ENCODE measurements at regions not wholly inside any gene's neighbourhood (a gene's known extent, or its start where the extent isn't known, plus 50 kb on each side); places are given as distances from the start of the nearest gene placed in this dataset.

DNA sequence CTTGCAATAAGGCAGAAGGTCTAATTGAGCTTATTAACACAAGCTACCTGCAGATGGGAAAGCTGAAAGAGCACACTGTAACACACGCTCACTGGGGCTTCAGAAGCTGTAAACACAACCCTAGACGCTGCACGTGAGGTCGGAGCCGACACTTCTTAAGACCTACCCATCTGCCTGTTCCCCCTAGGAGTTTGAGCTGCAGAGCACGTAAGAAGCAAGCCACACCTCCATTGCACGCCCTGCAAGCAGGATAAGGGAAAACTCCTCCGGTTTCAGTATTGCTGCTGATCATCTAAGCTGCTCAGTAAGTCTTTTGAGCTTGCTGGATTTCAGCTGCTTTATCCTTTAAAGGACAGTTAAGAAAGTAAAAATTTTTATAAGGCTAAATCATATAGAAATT is 244.0 kb upstream of the ZWINT start:
- Histone ChIP-seq H3K79me2 (ENCODE audit: insufficient read depth, low read length) (no peaks in the 10 kb centered on the region), H2AFZ (ENCODE audit: low read length) (no peak overlapping the region), H3K9me3 (ENCODE audit: low read length) (no peaks in the 10 kb centered on the region), H3K4me3 (replicated peaks in 1 of 3; ENCODE audit: insufficient read depth in 1 of 3, low read depth in 2 of 3, low read length in 3 of 3) (no peak overlapping the region), H3K4me2 (ENCODE audit: low read depth, low read length) (no peak overlapping the region; the same call in 1 of the 2 replicates), H3K9ac (ENCODE audit: insufficient read depth, low read depth, low read length) (no peak overlapping the region), H3K27me3 (ENCODE audit: control insufficient read depth in 1 of 2, insufficient read depth in 2 of 2, low read length in 2 of 2) (no peaks in the 10 kb centered on the region), H3K4me1 (ENCODE audit: insufficient read depth, low read length) (no peaks in the 10 kb centered on the region), H3K27ac (ENCODE audit: extremely low read length, insufficient read depth, low read length) (no peak overlapping the region), H4K20me1 (ENCODE audit: insufficient read depth, low read length) (no peaks in the 10 kb centered on the region), H3K36me3 (replicated peaks in 1 of 2; ENCODE audit: control insufficient read depth in 1 of 2, insufficient read depth in 2 of 2, low read length in 2 of 2) (no peaks in the 10 kb centered on the region)
- FAIRE-seq, result no peak
- BruUV-seq (replicated peaks), result no TSS peak
- ChIA-PET CTCF (ENCODE audit: low intra/inter-chr PET ratio, low total read pairs) (no interaction called here), POLR2A (no interaction called here)
- intact Hi-C loops (cut with micrococcal nuclease; ENCODE audit: unreplicated experiment), result no loop called here
- DNase-seq (ENCODE audit: low spot score), result no peak
- WGBS (ENCODE audit: low lambda C conversion rate), result 7% methylated on average over 2 of the region's 8 CpGs
- in situ Hi-C loops (cut with HindIII; ENCODE audit: extremely low pct_ligation_motif_present, low pct_unique_long_range_greater_than_20kb), result no loop called here
- TF ChIP-seq ZNF143 (CRISPR knock-in tag; IDR thresholded peaks at IDR 0.05) (no peak), ZNF12 (CRISPR knock-in tag; IDR thresholded peaks at IDR 0.05) (no peak), ATM (IDR thresholded peaks at IDR 0.05; ENCODE audit: borderline replicate concordance) (no peak), ZNF468 (CRISPR knock-in tag; IDR thresholded peaks at IDR 0.05) (no peak), ZNF678 (CRISPR knock-in tag; IDR thresholded peaks at IDR 0.05) (no peak), ZNF749 (CRISPR knock-in tag; IDR thresholded peaks at IDR 0.05; ENCODE audit: borderline replicate concordance) (no peak), ARNT2 (CRISPR knock-in tag; IDR thresholded peaks at IDR 0.05; ENCODE audit: low read depth) (no peak), RXRA (CRISPR knock-in tag; IDR thresholded peaks at IDR 0.05) (no peak), ZNF333 (CRISPR knock-in tag; IDR thresholded peaks at IDR 0.05; ENCODE audit: borderline replicate concordance) (no peak), GFI1 (CRISPR knock-in tag; IDR thresholded peaks at IDR 0.05; ENCODE audit: borderline replicate concordance) (no peak), SALL1 (CRISPR knock-in tag; IDR thresholded peaks at IDR 0.05) (no peak), ZNF30 (CRISPR knock-in tag; IDR thresholded peaks at IDR 0.05) (no peak), ZNF75D (CRISPR knock-in tag; IDR thresholded peaks at IDR 0.05; ENCODE audit: borderline replicate concordance) (no peak), ZNF432 (CRISPR knock-in tag; IDR thresholded peaks at IDR 0.05; ENCODE audit: borderline replicate concordance) (no peak), JUN (CRISPR knock-in tag; IDR thresholded peaks at IDR 0.05) (no peak), MYNN (CRISPR knock-in tag; IDR thresholded peaks at IDR 0.05; ENCODE audit: low read depth) (no peak)
- TF ChIP-seq, protein P1, sequence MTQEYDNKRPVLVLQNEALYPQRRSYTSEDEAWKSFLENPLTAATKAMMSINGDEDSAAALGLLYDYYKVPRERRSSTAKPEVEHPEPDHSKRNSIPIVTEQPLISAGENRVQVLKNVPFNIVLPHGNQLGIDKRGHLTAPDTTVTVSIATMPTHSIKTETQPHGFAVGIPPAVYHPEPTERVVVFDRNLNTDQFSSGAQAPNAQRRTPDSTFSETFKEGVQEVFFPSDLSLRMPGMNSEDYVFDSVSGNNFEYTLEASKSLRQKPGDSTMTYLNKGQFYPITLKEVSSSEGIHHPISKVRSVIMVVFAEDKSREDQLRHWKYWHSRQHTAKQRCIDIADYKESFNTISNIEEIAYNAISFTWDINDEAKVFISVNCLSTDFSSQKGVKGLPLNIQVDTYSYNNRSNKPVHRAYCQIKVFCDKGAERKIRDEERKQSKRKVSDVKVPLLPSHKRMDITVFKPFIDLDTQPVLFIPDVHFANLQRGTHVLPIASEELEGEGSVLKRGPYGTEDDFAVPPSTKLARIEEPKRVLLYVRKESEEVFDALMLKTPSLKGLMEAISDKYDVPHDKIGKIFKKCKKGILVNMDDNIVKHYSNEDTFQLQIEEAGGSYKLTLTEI (CRISPR knock-in tag; conservative IDR thresholded peaks at IDR 0.05), result no peak
- no peak; the same call in 1 of the 3 replicates for ATAC-seq

Data from HepG2 (cell line).